ENCODE measurements at regions not wholly inside any gene's neighbourhood (a gene's known extent, or its start where the extent isn't known, plus 50 kb on each side); places are given as distances from the start of the nearest gene placed in this dataset.

- H3K4me3 ChIP-seq (ENCODE audit: low read depth, low read length): no peak overlapping the region
- DNase-seq (ENCODE audit: low read depth): no peak
- no peak for TF ChIP-seq CTCF (IDR thresholded peaks at IDR 0.05; ENCODE audit: control insufficient read depth, extremely low read depth, insufficient read depth)
These were observed 245.3 kb upstream of the WWC1 start for GRCh38 chr5:168046163-168046562.

- TF ChIP-seq CTCF (IDR thresholded peaks at IDR 0.05; ENCODE audit: control insufficient read depth, extremely low read depth, insufficient read depth): peak; percentile 97
- no peak overlapping the region for H3K4me3 ChIP-seq (ENCODE audit: low read depth, low read length)
- DNase-seq (ENCODE audit: low read depth): peak; percentile 72
These were observed 244.3 kb upstream of the WWC1 start for GRCh38 chr5:168047043-168047668.

GRCh38 chr5:168047669-168048111 lies 243.8 kb upstream of the WWC1 start:
- no peak for DNase-seq (ENCODE audit: low read depth)
- TF ChIP-seq CTCF (IDR thresholded peaks at IDR 0.05; ENCODE audit: control insufficient read depth, extremely low read depth, insufficient read depth): no peak
- H3K4me3 ChIP-seq (ENCODE audit: low read depth, low read length): no peak overlapping the region

- H3K4me3 ChIP-seq (ENCODE audit: low read depth, low read length): no peak overlapping the region
- no peak for TF ChIP-seq CTCF (IDR thresholded peaks at IDR 0.05; ENCODE audit: control insufficient read depth, extremely low read depth, insufficient read depth)
- no peak for DNase-seq (ENCODE audit: low read depth)
These were observed 243.0 kb upstream of the WWC1 start for GRCh38 chr5:168048486-168048885.

- no peak for DNase-seq (ENCODE audit: low read depth)
- no peak for TF ChIP-seq CTCF (IDR thresholded peaks at IDR 0.05; ENCODE audit: control insufficient read depth, extremely low read depth, insufficient read depth)
- no peak overlapping the region for H3K4me3 ChIP-seq (ENCODE audit: low read depth, low read length)
These were observed 238.8 kb upstream of the WWC1 start for GRCh38 chr5:168052686-168053085.

- H3K4me3 ChIP-seq (ENCODE audit: low read depth, low read length): no peak overlapping the region
- no peak for TF ChIP-seq CTCF (IDR thresholded peaks at IDR 0.05; ENCODE audit: control insufficient read depth, extremely low read depth, insufficient read depth)
- no peak for DNase-seq (ENCODE audit: low read depth)
These were observed 237.4 kb upstream of the WWC1 start for GRCh38 chr5:168054091-168054490.

GRCh38 chr5:168055141-168055683 lies 236.2 kb upstream of the WWC1 start:
- H3K4me3 ChIP-seq (ENCODE audit: low read depth, low read length): no peak overlapping the region
- TF ChIP-seq CTCF (IDR thresholded peaks at IDR 0.05; ENCODE audit: control insufficient read depth, extremely low read depth, insufficient read depth): no peak

More at GRCh38 chr5:168055141-168055683, 236.2 kb upstream of the WWC1 start:
- no peak for DNase-seq (ENCODE audit: low read depth)

Measured in LNCaP clone FGC (cell line).